HL-60 (cell line): ENCODE measurements at regions not wholly inside any gene's neighbourhood (a gene's known extent, or its start where the extent isn't known, plus 50 kb on each side); places are given as distances from the start of the nearest gene placed in this dataset.

Experiments
- TF ChIP-seq, protein P1 (sequence below): IDR thresholded peaks from one replicate; pipeline ENCODE4 v1.5.1; 2011; ENCODE audit warnings: low read length, control low read depth, inconsistent platforms; ENCODE audit not compliant: insufficient read depth
- TF ChIP-seq, protein P2 (sequence below): IDR thresholded peaks from 2 replicates; pipeline ENCODE4 v1.6.1; 2012; ENCODE audit warnings: low read depth; ENCODE audit not compliant: insufficient replicate concordance

DNA sequence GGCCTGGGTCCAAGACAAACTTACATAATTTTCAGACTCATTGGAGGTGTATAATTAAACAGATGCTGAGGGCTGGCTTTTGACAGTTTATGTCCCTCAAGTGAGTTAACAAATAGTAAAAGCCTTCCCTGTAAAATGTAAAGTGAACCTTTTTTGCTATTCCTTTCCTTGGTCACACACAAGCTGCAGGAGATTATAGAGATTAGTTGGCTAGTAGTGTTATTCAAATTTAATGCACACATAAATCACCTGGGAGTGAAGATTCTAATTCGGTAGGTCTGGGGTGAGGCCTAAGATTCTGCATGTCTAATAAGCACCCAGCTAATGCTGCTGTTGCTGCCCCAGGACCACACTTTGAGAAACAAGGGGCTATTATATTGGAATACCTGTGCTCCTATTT is 206.2 kb upstream of the SSTR1 start:
- TF ChIP-seq, protein P1, sequence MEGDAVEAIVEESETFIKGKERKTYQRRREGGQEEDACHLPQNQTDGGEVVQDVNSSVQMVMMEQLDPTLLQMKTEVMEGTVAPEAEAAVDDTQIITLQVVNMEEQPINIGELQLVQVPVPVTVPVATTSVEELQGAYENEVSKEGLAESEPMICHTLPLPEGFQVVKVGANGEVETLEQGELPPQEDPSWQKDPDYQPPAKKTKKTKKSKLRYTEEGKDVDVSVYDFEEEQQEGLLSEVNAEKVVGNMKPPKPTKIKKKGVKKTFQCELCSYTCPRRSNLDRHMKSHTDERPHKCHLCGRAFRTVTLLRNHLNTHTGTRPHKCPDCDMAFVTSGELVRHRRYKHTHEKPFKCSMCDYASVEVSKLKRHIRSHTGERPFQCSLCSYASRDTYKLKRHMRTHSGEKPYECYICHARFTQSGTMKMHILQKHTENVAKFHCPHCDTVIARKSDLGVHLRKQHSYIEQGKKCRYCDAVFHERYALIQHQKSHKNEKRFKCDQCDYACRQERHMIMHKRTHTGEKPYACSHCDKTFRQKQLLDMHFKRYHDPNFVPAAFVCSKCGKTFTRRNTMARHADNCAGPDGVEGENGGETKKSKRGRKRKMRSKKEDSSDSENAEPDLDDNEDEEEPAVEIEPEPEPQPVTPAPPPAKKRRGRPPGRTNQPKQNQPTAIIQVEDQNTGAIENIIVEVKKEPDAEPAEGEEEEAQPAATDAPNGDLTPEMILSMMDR = no peak
- TF ChIP-seq, protein P2, sequence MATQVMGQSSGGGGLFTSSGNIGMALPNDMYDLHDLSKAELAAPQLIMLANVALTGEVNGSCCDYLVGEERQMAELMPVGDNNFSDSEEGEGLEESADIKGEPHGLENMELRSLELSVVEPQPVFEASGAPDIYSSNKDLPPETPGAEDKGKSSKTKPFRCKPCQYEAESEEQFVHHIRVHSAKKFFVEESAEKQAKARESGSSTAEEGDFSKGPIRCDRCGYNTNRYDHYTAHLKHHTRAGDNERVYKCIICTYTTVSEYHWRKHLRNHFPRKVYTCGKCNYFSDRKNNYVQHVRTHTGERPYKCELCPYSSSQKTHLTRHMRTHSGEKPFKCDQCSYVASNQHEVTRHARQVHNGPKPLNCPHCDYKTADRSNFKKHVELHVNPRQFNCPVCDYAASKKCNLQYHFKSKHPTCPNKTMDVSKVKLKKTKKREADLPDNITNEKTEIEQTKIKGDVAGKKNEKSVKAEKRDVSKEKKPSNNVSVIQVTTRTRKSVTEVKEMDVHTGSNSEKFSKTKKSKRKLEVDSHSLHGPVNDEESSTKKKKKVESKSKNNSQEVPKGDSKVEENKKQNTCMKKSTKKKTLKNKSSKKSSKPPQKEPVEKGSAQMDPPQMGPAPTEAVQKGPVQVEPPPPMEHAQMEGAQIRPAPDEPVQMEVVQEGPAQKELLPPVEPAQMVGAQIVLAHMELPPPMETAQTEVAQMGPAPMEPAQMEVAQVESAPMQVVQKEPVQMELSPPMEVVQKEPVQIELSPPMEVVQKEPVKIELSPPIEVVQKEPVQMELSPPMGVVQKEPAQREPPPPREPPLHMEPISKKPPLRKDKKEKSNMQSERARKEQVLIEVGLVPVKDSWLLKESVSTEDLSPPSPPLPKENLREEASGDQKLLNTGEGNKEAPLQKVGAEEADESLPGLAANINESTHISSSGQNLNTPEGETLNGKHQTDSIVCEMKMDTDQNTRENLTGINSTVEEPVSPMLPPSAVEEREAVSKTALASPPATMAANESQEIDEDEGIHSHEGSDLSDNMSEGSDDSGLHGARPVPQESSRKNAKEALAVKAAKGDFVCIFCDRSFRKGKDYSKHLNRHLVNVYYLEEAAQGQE = no peak
